SK-N-SH (cell line): ENCODE measurements at regions not wholly inside any gene's neighbourhood (a gene's known extent, or its start where the extent isn't known, plus 50 kb on each side); places are given as distances from the start of the nearest gene placed in this dataset.
"Not testable (repeated sequence)": the region's sequence is repeated elsewhere in the genome, so short reads cannot be mapped to it uniquely, and the experiment has no call there.

ENCODE experiments used
- CTCF ChIA-PET: fragments of 300-600, 350-600 bp; formaldehyde crosslinking; extraction: SDS; loops from one replicate; lab custom pipeline; 2021; lab: Yijun Ruan, JAX
- POLR2A ChIA-PET: fragments of 350-600 bp; sonication (Branson Sonifier 250); formaldehyde crosslinking; extraction: SDS; loops from one replicate; lab custom pipeline; 2020; ENCODE audit warnings: antibody characterized with exemption, inconsistent platforms; lab: Yijun Ruan, JAX
- DNase-seq: peaks from one replicate; pipeline ENCODE4 v3.0.0; 2012
- H2AFZ ChIP-seq: fragments of 200-600 bp; sonication (generic); 2 replicates; pipeline ENCODE4 v1.8.1; 2016; ENCODE audit warnings: antibody characterized with exemption, mild to moderate bottlenecking, low read depth
- H3F3A ChIP-seq: fragments of 200-600 bp; sonication (generic); replicated peaks from 2 replicates; pipeline ENCODE3; 2016; ENCODE audit warnings: antibody characterized with exemption, mild to moderate bottlenecking; ENCODE audit not compliant: insufficient read depth
- H3K27ac ChIP-seq, 2 experiments: fragments of 200-500 bp in 1 of 2; fragments of 200-600 bp in 1 of 2; sonication (Bioruptor generic) in 1 of 2; sonication (generic), shearing (Covaris generic) in 1 of 2; 2 replicates each; pipeline versions ENCODE4 v1.5.1 to v1.6.1; 2014 to 2016; ENCODE audit warnings: low read depth in 2 of 2, inconsistent platforms in 1 of 2, low read length in 1 of 2, mild to moderate bottlenecking in 1 of 2, mixed read lengths in 1 of 2
- H3K27me3 ChIP-seq: fragments of 200-600 bp; sonication (generic), shearing (Covaris generic); 2 replicates; pipeline ENCODE4 v1.6.1; 2016; ENCODE audit warnings: mixed run types; ENCODE audit not compliant: insufficient read depth
- H3K36me3 ChIP-seq, 2 experiments: fragments of 200-500 bp in 1 of 2; fragments of 200-600 bp in 1 of 2; sonication (Bioruptor generic) in 1 of 2; sonication (generic) in 1 of 2; replicated peaks in 1 of 2; 2 replicates each; pipeline versions ENCODE3 to v1.5.1; 2014 to 2016; ENCODE audit warnings: low read length in 1 of 2, mild to moderate bottlenecking in 1 of 2; ENCODE audit not compliant: insufficient read depth in 2 of 2, control insufficient read depth in 1 of 2
- H3K4me1 ChIP-seq, 2 experiments: fragments of 200-500 bp in 1 of 2; fragments of 200-600 bp in 1 of 2; sonication (Bioruptor generic) in 1 of 2; sonication (generic), shearing (Covaris generic) in 1 of 2; 2 replicates each; pipeline versions ENCODE4 v1.5.1 to v1.6.1; 2014 to 2016; ENCODE audit warnings: low read depth in 1 of 2, low read length in 1 of 2, mixed run types in 1 of 2; ENCODE audit not compliant: insufficient read depth in 2 of 2, control insufficient read depth in 1 of 2
- H3K4me2 ChIP-seq: fragments of 200-600 bp; sonication (generic), shearing (Covaris generic); 2 replicates; pipeline ENCODE4 v1.6.1; 2017; ENCODE audit warnings: mixed run types
- H3K4me3 ChIP-seq, 2 experiments: fragments of 200-500 bp in 1 of 2; fragments of 200-600 bp in 1 of 2; sonication (Bioruptor generic) in 1 of 2; sonication (generic), shearing (Covaris generic) in 1 of 2; 2 replicates each; pipeline versions ENCODE4 v1.5.1 to v1.8.1; 2014 to 2016; ENCODE audit warnings: low read depth in 2 of 2, inconsistent platforms in 1 of 2, low read length in 1 of 2, mild to moderate bottlenecking in 1 of 2, mixed read lengths in 1 of 2, moderate library complexity in 1 of 2
- H3K79me2 ChIP-seq: fragments of 200-600 bp; sonication (generic); 2 replicates; pipeline ENCODE4 v1.8.1; 2017; ENCODE audit warnings: mild to moderate bottlenecking; ENCODE audit not compliant: insufficient read depth
- H3K9ac ChIP-seq: fragments of 200-600 bp; sonication (generic); 2 replicates; pipeline ENCODE4 v1.6.1; 2017; ENCODE audit warnings: mixed run types
- H3K9me2 ChIP-seq: fragments of 200-600 bp; sonication (generic); 2 replicates; pipeline ENCODE4 v1.6.1; 2017; ENCODE audit warnings: mixed run types
- H3K9me3 ChIP-seq: fragments of 200-600 bp; sonication (generic); 2 replicates; pipeline ENCODE4 v1.6.1; 2017; ENCODE audit warnings: mixed run types, mild to moderate bottlenecking, moderate library complexity
- H4K20me1 ChIP-seq: fragments of 200-600 bp; sonication (generic); 2 replicates; pipeline ENCODE4 v1.6.1; 2017; ENCODE audit warnings: mild to moderate bottlenecking, mixed run types; ENCODE audit not compliant: insufficient read depth
- EP300 ChIP-seq, 2 experiments: IDR thresholded peaks; 2 replicates each; pipeline versions ENCODE4 v1.4.0 to v1.6.1; 2012; ENCODE audit warnings: borderline replicate concordance in 1 of 2, low read depth in 1 of 2, low read length in 1 of 2
- JUND ChIP-seq: IDR thresholded peaks from 2 replicates; pipeline ENCODE4 v1.4.0; 2012
- MAX ChIP-seq: IDR thresholded peaks from 2 replicates; pipeline ENCODE4 v1.4.0; 2012; ENCODE audit warnings: low read depth
- NRF1 ChIP-seq: IDR thresholded peaks from 2 replicates; pipeline ENCODE4 v1.6.1; 2012; ENCODE audit warnings: low read depth, mild to moderate bottlenecking, low read length
- SIN3A ChIP-seq: IDR thresholded peaks from 2 replicates; pipeline ENCODE4 v1.6.1; 2012; ENCODE audit warnings: low read depth, mild to moderate bottlenecking, low read length, moderate library complexity, borderline replicate concordance
- SMC3 ChIP-seq: IDR thresholded peaks from 2 replicates; pipeline ENCODE4 v1.6.1; 2012; ENCODE audit warnings: low read depth, low read length, improper control_type of control experiment
- TAF1 ChIP-seq: IDR thresholded peaks from 2 replicates; pipeline ENCODE4 v1.6.1; 2012; ENCODE audit warnings: low read depth, mild to moderate bottlenecking, low read length, moderate library complexity, borderline replicate concordance
- YY1 ChIP-seq: IDR thresholded peaks from 2 replicates; pipeline ENCODE4 v1.4.0; 2012; ENCODE audit warnings: low read depth, mild to moderate bottlenecking
- WGBS: methylation state at CpG from one replicate; pipeline ENCODE4 v1.1.6; 2017; ENCODE audit warnings: low lambda C conversion rate; 5-methylcytosine and 5-hydroxymethylcytosine counted together
- TF ChIP-seq, protein P1 (sequence below): fragments of 200-600 bp; sonication (generic); IDR thresholded peaks from 2 replicates; pipeline ENCODE4 v1.6.1; 2017; ENCODE audit warnings: antibody characterized with exemption, mild to moderate bottlenecking, moderate library complexity
- TF ChIP-seq, protein P2 (sequence below): IDR thresholded peaks from 2 replicates; pipeline ENCODE4 v1.4.0; 2012; ENCODE audit warnings: low read depth, borderline replicate concordance
- TF ChIP-seq, protein P3 (sequence below): IDR thresholded peaks from 2 replicates; pipeline ENCODE4; 2012

DNA sequence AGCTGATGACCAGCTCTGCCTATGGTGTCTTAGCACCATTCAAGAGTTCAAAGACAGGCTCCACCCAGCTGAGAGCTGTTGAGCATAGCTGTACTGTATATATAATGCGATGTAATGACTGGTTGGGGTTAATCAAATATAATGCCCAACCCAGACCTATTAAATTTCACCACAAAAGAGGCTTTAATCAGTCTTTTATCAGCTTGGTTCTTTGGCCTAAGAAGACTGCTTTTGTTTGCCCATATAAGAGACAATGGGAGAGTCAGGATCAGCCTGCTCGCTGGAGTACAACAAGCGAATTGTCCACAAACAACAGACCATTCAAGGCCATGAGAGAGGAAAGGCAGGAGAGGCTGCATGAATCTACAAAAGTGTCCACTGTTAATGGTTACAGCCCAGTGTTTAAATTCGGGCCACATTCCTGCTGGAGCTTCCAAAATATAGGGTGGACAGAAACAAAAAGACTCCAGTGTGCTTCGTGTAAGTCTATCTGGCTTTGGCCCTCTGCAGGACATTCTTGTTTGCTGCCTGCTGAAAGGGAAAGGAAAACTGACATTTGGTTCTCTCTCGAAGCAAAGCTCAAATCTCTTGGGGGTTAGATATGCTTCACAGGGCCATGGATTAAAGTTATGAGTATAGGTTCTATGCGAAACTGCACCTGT, 109.2 kb upstream of the FOXN2 start:
- H4K20me1 ChIP-seq: no peaks in the 10 kb centered on the region
- CTCF ChIA-PET: no interaction called here
- H3K27ac ChIP-seq: peak overlapping the region in 1 of 2 experiments; percentile 35; a peak in 2 of 4 replicates
- H3K36me3 ChIP-seq: no peaks in the 10 kb centered on the region
- peaks cover 21% of the 10 kb centered on the region for H3F3A ChIP-seq
- no peaks in the 10 kb centered on the region for H3K9me2 ChIP-seq
- no peaks in the 10 kb centered on the region for H3K79me2 ChIP-seq
- H3K9ac ChIP-seq: no peak overlapping the region
- H3K4me1 ChIP-seq: peaks cover 3 to 23% of the 10 kb centered on the region in 2 experiments; a peak in 2 of 4 replicates
- no peaks in the 10 kb centered on the region for H3K27me3 ChIP-seq
- no peak overlapping the region for H3K4me2 ChIP-seq
- POLR2A ChIA-PET: no interaction called here
- peak overlapping the region; percentile 32; the same call in 1 of the 2 replicates for H2AFZ ChIP-seq
- no peak overlapping the region for H3K4me3 ChIP-seq
- TF ChIP-seq, protein P1, sequence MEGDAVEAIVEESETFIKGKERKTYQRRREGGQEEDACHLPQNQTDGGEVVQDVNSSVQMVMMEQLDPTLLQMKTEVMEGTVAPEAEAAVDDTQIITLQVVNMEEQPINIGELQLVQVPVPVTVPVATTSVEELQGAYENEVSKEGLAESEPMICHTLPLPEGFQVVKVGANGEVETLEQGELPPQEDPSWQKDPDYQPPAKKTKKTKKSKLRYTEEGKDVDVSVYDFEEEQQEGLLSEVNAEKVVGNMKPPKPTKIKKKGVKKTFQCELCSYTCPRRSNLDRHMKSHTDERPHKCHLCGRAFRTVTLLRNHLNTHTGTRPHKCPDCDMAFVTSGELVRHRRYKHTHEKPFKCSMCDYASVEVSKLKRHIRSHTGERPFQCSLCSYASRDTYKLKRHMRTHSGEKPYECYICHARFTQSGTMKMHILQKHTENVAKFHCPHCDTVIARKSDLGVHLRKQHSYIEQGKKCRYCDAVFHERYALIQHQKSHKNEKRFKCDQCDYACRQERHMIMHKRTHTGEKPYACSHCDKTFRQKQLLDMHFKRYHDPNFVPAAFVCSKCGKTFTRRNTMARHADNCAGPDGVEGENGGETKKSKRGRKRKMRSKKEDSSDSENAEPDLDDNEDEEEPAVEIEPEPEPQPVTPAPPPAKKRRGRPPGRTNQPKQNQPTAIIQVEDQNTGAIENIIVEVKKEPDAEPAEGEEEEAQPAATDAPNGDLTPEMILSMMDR: peak; percentile 33; the same call in 1 of the 2 replicates
- TF ChIP-seq SMC3: no peak
- WGBS: 67% methylated on average over 7 of the region's 7 CpGs
- DNase-seq: no peak
- no peaks in the 10 kb centered on the region for H3K9me3 ChIP-seq

- CTCF ChIA-PET, H4K20me1 ChIP-seq, H3K9me3 ChIP-seq, H3K27me3 ChIP-seq, H3K4me3 ChIP-seq, DNase-seq, H3K9ac ChIP-seq, H3K79me2 ChIP-seq, POLR2A ChIA-PET, H3K9me2 ChIP-seq, H3K4me2 ChIP-seq, H3K36me3 ChIP-seq: not testable (repeated sequence)
- H2AFZ ChIP-seq: peak overlapping the region; percentile 32; the same call in 1 of the 2 replicates
- peaks cover 26% of the 10 kb centered on the region for H3F3A ChIP-seq
- H3K27ac ChIP-seq: peak overlapping the region in 1 of 2 experiments; percentile 35; a peak in 2 of 4 replicates
- WGBS: 81% methylated on average over 13 of the region's 13 CpGs
- peaks cover 3 to 28% of the 10 kb centered on the region in 2 experiments; a peak in 2 of 4 replicates for H3K4me1 ChIP-seq
Measured at GRCh38 chr2:48206056-48206656, 108.3 kb upstream of the FOXN2 start.

DNA sequence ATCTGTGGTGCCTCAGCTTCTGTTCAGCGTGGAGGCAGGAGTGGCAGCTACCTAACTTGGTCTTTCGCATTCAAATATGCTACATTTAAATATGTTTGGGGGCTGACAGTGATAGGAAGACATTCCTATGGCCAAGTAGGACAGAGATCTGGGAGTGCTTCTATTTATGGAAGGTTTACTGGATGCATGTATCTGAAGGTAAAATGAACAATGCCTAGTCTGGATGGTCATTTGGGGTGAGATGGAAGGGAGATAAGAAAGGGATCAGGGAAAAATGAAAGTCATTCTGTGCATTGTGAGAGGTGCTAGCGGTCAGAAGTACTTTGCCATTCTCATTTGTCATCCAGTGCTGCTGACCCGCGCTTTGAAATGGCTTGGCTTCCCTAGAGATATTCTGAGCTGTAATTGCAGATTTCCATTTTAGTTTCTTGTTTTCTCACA, 107.3 kb upstream of the FOXN2 start:
- no peak overlapping the region for H3K9ac ChIP-seq
- H3K27me3 ChIP-seq: no peaks in the 10 kb centered on the region
- DNase-seq: no peak
- CTCF ChIA-PET: interaction anchor here (1.0 kb wide), 1 partner anchor 440 kb away, joined by 3 read pairs; no protein-coding TSS in a partner anchor
- H3K4me2 ChIP-seq: no peak overlapping the region
- H3K4me1 ChIP-seq: peaks cover 3 to 28% of the 10 kb centered on the region in 2 experiments; a peak in 2 of 4 replicates
- no peak overlapping the region for H3K27ac ChIP-seq
- H3K4me3 ChIP-seq: no peak overlapping the region
- peaks cover 26% of the 10 kb centered on the region for H3F3A ChIP-seq
- no peaks in the 10 kb centered on the region for H3K79me2 ChIP-seq
- no peak overlapping the region for H2AFZ ChIP-seq
- H3K9me3 ChIP-seq: no peaks in the 10 kb centered on the region
- no peaks in the 10 kb centered on the region for H3K9me2 ChIP-seq
- no peaks in the 10 kb centered on the region for H3K36me3 ChIP-seq
- POLR2A ChIA-PET: no interaction called here
- H4K20me1 ChIP-seq: no peaks in the 10 kb centered on the region
- 90% methylated on average over 5 of the region's 5 CpGs for WGBS
- TF ChIP-seq, protein P2, sequence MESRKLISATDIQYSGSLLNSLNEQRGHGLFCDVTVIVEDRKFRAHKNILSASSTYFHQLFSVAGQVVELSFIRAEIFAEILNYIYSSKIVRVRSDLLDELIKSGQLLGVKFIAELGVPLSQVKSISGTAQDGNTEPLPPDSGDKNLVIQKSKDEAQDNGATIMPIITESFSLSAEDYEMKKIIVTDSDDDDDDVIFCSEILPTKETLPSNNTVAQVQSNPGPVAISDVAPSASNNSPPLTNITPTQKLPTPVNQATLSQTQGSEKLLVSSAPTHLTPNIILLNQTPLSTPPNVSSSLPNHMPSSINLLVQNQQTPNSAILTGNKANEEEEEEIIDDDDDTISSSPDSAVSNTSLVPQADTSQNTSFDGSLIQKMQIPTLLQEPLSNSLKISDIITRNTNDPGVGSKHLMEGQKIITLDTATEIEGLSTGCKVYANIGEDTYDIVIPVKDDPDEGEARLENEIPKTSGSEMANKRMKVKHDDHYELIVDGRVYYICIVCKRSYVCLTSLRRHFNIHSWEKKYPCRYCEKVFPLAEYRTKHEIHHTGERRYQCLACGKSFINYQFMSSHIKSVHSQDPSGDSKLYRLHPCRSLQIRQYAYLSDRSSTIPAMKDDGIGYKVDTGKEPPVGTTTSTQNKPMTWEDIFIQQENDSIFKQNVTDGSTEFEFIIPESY: no peak
- TF ChIP-seq EP300 (IDR thresholded peaks at IDR 0.05; ENCODE audit: borderline replicate concordance in 1 of 2, low read depth in 1 of 2, low read length in 1 of 2) (no peak), SIN3A (no peak), SMC3 (no peak), MAX (no peak), NRF1 (no peak), JUND (no peak), TAF1 (no peak), YY1 (no peak)
- TF ChIP-seq, protein P3, sequence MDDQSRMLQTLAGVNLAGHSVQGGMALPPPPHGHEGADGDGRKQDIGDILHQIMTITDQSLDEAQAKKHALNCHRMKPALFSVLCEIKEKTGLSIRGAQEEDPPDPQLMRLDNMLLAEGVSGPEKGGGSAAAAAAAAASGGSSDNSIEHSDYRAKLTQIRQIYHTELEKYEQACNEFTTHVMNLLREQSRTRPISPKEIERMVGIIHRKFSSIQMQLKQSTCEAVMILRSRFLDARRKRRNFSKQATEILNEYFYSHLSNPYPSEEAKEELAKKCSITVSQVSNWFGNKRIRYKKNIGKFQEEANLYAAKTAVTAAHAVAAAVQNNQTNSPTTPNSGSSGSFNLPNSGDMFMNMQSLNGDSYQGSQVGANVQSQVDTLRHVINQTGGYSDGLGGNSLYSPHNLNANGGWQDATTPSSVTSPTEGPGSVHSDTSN: no peak
- TF ChIP-seq, protein P1: no peak
